Bronchial epithelial cell (primary cell): ENCODE measurements at regions not wholly inside any gene's neighbourhood (a gene's known extent, or its start where the extent isn't known, plus 50 kb on each side); places are given as distances from the start of the nearest gene placed in this dataset.

Source experiments
- DNase-seq: peaks from one replicate; pipeline ENCODE4 v3.0.0-alpha.2; 2010; ENCODE audit warnings: low read depth
- FAIRE-seq: peaks from 2 replicates; lab custom pipeline; 2011; peaks lifted over from hg19 to GRCh38; lab: Jason Lieb, UNC
- H3K27me3 ChIP-seq: 2 replicates; pipeline ENCODE4 v1.5.1; 2011; ENCODE audit warnings: low read length; ENCODE audit not compliant: control insufficient read depth, insufficient read depth
- H3K36me3 ChIP-seq: 2 replicates; pipeline ENCODE4 v1.5.1; 2011; ENCODE audit warnings: low read length; ENCODE audit not compliant: control insufficient read depth, insufficient read depth
- H3K4me3 ChIP-seq: 2 replicates; pipeline ENCODE4 v1.5.1; 2011; ENCODE audit warnings: mild to moderate bottlenecking, low read depth, low read length, control low read depth
- TF ChIP-seq, protein P1 (sequence below): IDR thresholded peaks from 2 replicates; pipeline ENCODE4 v1.5.1; 2011; ENCODE audit warnings: mild to moderate bottlenecking, moderate library complexity, low read length, control low read depth, inconsistent platforms; ENCODE audit not compliant: insufficient read depth, severe bottlenecking

DNA sequence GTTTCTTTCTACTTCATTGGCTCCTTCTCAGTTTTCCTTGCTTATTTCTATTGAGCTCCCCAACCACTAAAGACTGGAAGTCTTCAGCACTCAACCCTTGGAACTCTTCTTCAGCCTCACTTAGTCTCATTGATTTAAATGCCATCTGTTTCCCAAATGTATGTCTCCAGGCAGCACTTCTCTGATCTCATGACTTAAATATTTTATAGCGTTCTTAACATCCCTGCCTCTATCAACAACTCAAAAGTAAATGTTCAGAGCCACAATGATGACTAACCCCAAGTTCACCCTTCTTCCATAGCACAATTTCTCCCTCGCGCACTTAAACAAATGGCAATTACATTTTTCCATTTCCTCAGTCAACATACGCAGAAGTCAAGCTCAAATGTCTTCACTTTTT lies 1393.3 kb downstream of the ARAP2 start:
- TF ChIP-seq, protein P1, sequence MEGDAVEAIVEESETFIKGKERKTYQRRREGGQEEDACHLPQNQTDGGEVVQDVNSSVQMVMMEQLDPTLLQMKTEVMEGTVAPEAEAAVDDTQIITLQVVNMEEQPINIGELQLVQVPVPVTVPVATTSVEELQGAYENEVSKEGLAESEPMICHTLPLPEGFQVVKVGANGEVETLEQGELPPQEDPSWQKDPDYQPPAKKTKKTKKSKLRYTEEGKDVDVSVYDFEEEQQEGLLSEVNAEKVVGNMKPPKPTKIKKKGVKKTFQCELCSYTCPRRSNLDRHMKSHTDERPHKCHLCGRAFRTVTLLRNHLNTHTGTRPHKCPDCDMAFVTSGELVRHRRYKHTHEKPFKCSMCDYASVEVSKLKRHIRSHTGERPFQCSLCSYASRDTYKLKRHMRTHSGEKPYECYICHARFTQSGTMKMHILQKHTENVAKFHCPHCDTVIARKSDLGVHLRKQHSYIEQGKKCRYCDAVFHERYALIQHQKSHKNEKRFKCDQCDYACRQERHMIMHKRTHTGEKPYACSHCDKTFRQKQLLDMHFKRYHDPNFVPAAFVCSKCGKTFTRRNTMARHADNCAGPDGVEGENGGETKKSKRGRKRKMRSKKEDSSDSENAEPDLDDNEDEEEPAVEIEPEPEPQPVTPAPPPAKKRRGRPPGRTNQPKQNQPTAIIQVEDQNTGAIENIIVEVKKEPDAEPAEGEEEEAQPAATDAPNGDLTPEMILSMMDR: no peak
- DNase-seq (no peak), FAIRE-seq (no peak)
- no peaks in the 10 kb centered on the region for H3K36me3 ChIP-seq
- no peak overlapping the region for H3K4me3 ChIP-seq
- no peaks in the 10 kb centered on the region for H3K27me3 ChIP-seq

DNA sequence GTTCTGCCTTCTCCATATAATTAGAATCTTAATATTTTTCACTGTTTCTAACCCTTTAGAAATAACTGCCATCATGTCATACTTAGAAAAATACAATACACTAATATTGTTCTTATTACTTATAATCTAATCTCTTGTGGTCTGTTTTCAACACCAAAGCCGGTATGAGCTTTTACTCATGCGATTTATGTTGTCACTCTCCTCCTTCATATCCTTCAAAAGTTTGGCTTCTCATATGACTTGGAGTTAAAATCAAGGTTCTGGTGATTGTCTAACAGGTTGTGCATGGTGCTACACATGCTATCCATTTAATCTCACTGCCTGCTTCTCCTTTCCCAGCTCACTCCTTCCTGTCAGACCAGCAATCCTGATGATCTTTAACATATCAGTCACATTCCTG lies 1392.9 kb downstream of the ARAP2 start:
- FAIRE-seq: no peak
- Histone ChIP-seq H3K36me3 (no peaks in the 10 kb centered on the region), H3K27me3 (no peaks in the 10 kb centered on the region), H3K4me3 (no peak overlapping the region)
- DNase-seq: no peak
- TF ChIP-seq, protein P1: no peak

DNA sequence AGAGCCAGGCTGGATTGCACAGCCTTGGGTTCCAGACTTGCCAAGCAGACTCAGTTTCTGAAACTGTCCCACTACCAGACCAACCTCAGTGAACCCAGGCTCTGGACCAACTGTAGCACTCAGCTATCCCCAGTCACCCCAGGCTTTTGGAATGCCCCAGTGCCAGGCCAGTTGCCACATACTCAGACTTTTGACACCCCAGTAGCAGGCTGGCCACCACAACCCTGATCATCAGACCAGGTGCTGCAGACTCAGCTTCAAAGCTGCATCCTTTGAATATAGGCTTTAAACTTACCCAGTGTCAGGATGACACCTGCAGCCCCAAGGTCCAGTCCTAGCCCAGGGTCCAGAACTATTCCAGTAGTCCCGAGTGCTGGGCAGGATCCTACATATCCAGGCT lies 1389.9 kb downstream of the ARAP2 start:
- Histone ChIP-seq H3K36me3 (no peaks in the 10 kb centered on the region), H3K4me3 (no peak overlapping the region), H3K27me3 (no peaks in the 10 kb centered on the region)
- FAIRE-seq (no peak), DNase-seq (no peak)
- TF ChIP-seq, protein P1: no peak

DNA sequence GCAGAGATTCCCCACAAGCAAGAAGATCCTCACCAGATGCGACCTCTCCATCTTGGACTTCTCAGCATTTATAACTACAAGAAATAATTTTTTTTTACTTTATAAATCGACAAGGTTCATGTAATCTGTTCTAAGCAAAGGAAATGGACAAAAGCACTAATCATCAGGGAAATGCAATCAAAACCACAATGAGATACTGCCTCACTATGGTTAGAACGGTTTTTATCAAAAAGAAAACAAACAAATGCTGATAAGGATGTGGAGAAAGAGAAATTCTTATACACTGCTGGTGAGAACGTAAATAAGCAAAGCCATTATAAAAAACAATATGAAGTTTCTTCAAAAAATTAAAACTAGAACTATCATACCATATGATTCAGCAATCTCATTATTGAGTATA lies 1382.6 kb downstream of the ARAP2 start:
- Histone ChIP-seq H3K36me3 (no peaks in the 10 kb centered on the region), H3K27me3 (no peaks in the 10 kb centered on the region), H3K4me3 (no peak overlapping the region)
- FAIRE-seq (no peak), DNase-seq (no peak)
- TF ChIP-seq, protein P1: no peak

DNA sequence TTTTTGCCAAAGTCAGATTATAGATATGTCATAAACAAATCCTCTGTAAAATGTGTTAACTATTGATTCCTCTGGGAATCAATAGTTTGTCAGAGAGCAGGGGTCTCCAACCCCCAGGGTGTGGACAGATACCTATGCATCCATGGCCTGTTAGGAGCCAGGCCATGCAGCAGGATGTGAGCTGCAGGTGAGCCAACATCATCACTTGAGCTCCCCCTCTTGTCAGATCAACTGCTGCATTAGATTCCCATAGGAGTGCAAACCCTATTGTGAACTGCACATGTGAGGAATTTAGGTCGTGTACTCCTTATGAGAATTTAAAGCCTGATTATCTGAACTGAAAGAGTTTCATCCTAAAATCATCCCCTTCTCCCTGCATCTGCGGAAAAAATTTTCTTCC lies 1365.4 kb downstream of the ARAP2 start:
- Histone ChIP-seq H3K4me3 (no peak overlapping the region), H3K27me3 (no peaks in the 10 kb centered on the region), H3K36me3 (no peaks in the 10 kb centered on the region)
- TF ChIP-seq, protein P1: no peak
- FAIRE-seq (no peak), DNase-seq (no peak)

DNA sequence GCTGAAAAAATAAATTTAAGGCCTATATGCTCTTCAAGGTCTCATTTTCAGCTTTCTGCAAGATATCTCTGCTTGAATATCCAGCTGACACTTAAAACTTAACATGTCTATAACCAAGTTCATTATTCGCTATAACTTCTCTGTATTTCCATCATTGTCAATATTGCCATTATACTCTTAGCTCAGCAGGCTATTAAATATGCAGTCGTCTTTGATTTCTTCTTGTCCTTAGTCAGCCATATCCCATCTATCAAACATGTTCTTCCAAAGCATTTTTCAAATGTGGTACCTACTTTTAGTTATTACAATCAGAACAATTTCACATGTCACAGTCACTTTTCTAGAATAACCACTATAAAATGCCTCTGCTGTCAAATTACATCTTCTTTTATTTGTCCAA lies 1364.1 kb downstream of the ARAP2 start:
- H3K36me3 ChIP-seq: no peaks in the 10 kb centered on the region
- DNase-seq: no peak
- TF ChIP-seq, protein P1: no peak
- no peak for FAIRE-seq
- H3K4me3 ChIP-seq: no peak overlapping the region
- H3K27me3 ChIP-seq: no peaks in the 10 kb centered on the region
